Breast epithelium (tissue), 4 donors: ENCODE measurements at regions not wholly inside any gene's neighbourhood (a gene's known extent, or its start where the extent isn't known, plus 50 kb on each side); places are given as distances from the start of the nearest gene placed in this dataset.

Experiments
- DNase-seq, 2 donors: peaks; one replicate each; pipeline ENCODE4 v3.0.0-alpha.2; 2019; ENCODE audit warnings: low spot score in 2 of 2
- H3K27ac ChIP-seq, 2 donors: fragments of 200-600 bp; sonication (generic) in 1 of 2; one replicate each; pipeline ENCODE4 v1.5.1; 2016 to 2019; ENCODE audit warnings: mild to moderate bottlenecking in 1 of 2
- H3K27me3 ChIP-seq, 2 donors: fragments of 200-600 bp; sonication (generic) in 1 of 2; one replicate each; pipeline versions ENCODE4 v1.5.1 to v1.6.0; 2017 to 2019; ENCODE audit warnings: control low read depth in 1 of 2, mild to moderate bottlenecking in 1 of 2
- H3K36me3 ChIP-seq: fragments of 200-600 bp; one replicate; pipeline ENCODE4 v1.5.1; 2019
- H3K4me1 ChIP-seq, 2 donors: fragments of 200-600 bp; sonication (generic); one replicate each; pipeline ENCODE4 v1.5.1; 2016 to 2019; ENCODE audit warnings: control low read depth in 1 of 2
- H3K4me3 ChIP-seq, 3 donors: fragments of 200-600 bp; sonication (generic); 1 replicate in 2 of 3; 2 replicates in 1 of 3; pipeline ENCODE4 v1.5.1; 2016 to 2019; ENCODE audit warnings: mild to moderate bottlenecking in 3 of 3, moderate library complexity in 2 of 3
- H3K9me3 ChIP-seq, 2 donors: fragments of 200-600 bp; sonication (generic) in 1 of 2; one replicate each; pipeline ENCODE4 v1.5.1; 2016 to 2019; ENCODE audit warnings: control low read depth in 1 of 2
- CTCF ChIP-seq, 3 donors: fragments of 450-650 bp; IDR thresholded peaks; one replicate each; pipeline ENCODE4 v1.5.1; 2016 to 2017; ENCODE audit warnings: antibody characterized with exemption in 3 of 3, mild to moderate bottlenecking in 3 of 3, moderate library complexity in 3 of 3
- POLR2A ChIP-seq: fragments of 450-650 bp; IDR thresholded peaks from one replicate; pipeline ENCODE4 v1.6.1; 2016; ENCODE audit warnings: antibody characterized with exemption, mild to moderate bottlenecking, moderate library complexity
- POLR2AphosphoS5 ChIP-seq, 3 donors: sonication (generic); formaldehyde crosslinking; IDR thresholded peaks; one replicate each; pipeline ENCODE4 v1.6.1; 2017; ENCODE audit warnings: antibody characterized with exemption in 3 of 3
- intact Hi-C: fragments of 100-400 bp; cut with DNase I; formaldehyde crosslinking; loops from one replicate; pipeline ENCODE4 v1.15.1; 2023; ENCODE audit warnings: low total_unique reads

GRCh38 chr6:44698602-44699001, 311.1 kb downstream of the CDC5L start:
- Histone ChIP-seq H3K27ac (no peak overlapping the region), H3K36me3 (no peaks in the 10 kb centered on the region), H3K9me3 (no peaks in the 10 kb centered on the region), H3K4me3 (no peak overlapping the region), H3K27me3 (no peaks in the 10 kb centered on the region), H3K4me1 (no peaks in the 10 kb centered on the region)
- no peak for DNase-seq
- intact Hi-C loops, result no loop called here
- no peak for TF ChIP-seq CTCF (IDR thresholded peaks at IDR 0.05)
- TF ChIP-seq POLR2A, result no peak
- no peak for TF ChIP-seq POLR2AphosphoS5 (IDR thresholded peaks at IDR 0.05)

- Histone ChIP-seq H3K27ac (no peak overlapping the region), H3K9me3 (no peaks in the 10 kb centered on the region), H3K27me3 (no peaks in the 10 kb centered on the region), H3K36me3 (no peaks in the 10 kb centered on the region), H3K4me3 (no peak overlapping the region), H3K4me1 (no peaks in the 10 kb centered on the region)
- TF ChIP-seq POLR2A, result no peak
- TF ChIP-seq CTCF (IDR thresholded peaks at IDR 0.05), result no peak
- TF ChIP-seq POLR2AphosphoS5 (IDR thresholded peaks at IDR 0.05), result no peak
- DNase-seq, result no peak
- intact Hi-C loops, result no loop called here
Observed at GRCh38 chr6:44699082-44699481, 311.6 kb downstream of the CDC5L start.

- TF ChIP-seq POLR2A, result no peak
- TF ChIP-seq POLR2AphosphoS5 (IDR thresholded peaks at IDR 0.05), result no peak
- no peak for TF ChIP-seq CTCF (IDR thresholded peaks at IDR 0.05)
- Histone ChIP-seq H3K27ac (no peak overlapping the region), H3K4me1 (no peaks in the 10 kb centered on the region), H3K27me3 (no peaks in the 10 kb centered on the region), H3K4me3 (no peak overlapping the region), H3K36me3 (no peaks in the 10 kb centered on the region), H3K9me3 (no peaks in the 10 kb centered on the region)
- DNase-seq, result no peak
- intact Hi-C loops, result no loop called here
Observed at GRCh38 chr6:44699851-44700250, 312.3 kb downstream of the CDC5L start.

GRCh38 chr6:44700422-44700821, 312.9 kb downstream of the CDC5L start:
- H3K9me3 ChIP-seq, result no peaks in the 10 kb centered on the region
- no peak for TF ChIP-seq POLR2A
- TF ChIP-seq CTCF (IDR thresholded peaks at IDR 0.05), result no peak
- no peak for TF ChIP-seq POLR2AphosphoS5 (IDR thresholded peaks at IDR 0.05)
- no peaks in the 10 kb centered on the region for H3K36me3 ChIP-seq
- H3K4me3 ChIP-seq, result no peak overlapping the region
- no peak for DNase-seq
- H3K27ac ChIP-seq, result no peak overlapping the region
- intact Hi-C loops, result no loop called here
- H3K27me3 ChIP-seq, result no peaks in the 10 kb centered on the region
- H3K4me1 ChIP-seq, result no peaks in the 10 kb centered on the region

GRCh38 chr6:44701038-44701636, 313.6 kb downstream of the CDC5L start:
- DNase-seq, result no peak
- Histone ChIP-seq H3K27me3 (no peaks in the 10 kb centered on the region), H3K27ac (peak overlapping the region in 1 of 2 donors; percentile 38), H3K36me3 (no peaks in the 10 kb centered on the region), H3K4me1 (no peaks in the 10 kb centered on the region), H3K9me3 (no peaks in the 10 kb centered on the region), H3K4me3 (no peak overlapping the region)
- no peak for TF ChIP-seq POLR2AphosphoS5 (IDR thresholded peaks at IDR 0.05)
- TF ChIP-seq CTCF (IDR thresholded peaks at IDR 0.05), result no peak
- no peak for TF ChIP-seq POLR2A
- intact Hi-C loops, result no loop called here
